Panc1 (cell line): ENCODE measurements at regions not wholly inside any gene's neighbourhood (a gene's known extent, or its start where the extent isn't known, plus 50 kb on each side); places are given as distances from the start of the nearest gene placed in this dataset.
A peak's percentile ranks its signal among the peaks of the same experiment; 100 is the strongest.

Experiments
- ATAC-seq: fragments of 200-7000 bp; cut with Tn5 transposase; 2 replicates; pipeline ENCODE4 v1.9.1; 2020; ENCODE audit warnings: mild to moderate bottlenecking, moderate library complexity
- BruUV-seq: library from RNA; stranded (reverse); fragments of 400-500 nt; replicated peaks from 2 replicates; lab custom pipeline; 2021; lab: Mats Ljungman, UMichigan
- CTCF ChIA-PET: fragments of 300-600 bp; sonication (Branson Sonifier 250); formaldehyde crosslinking; loops from one replicate; lab custom pipeline; 2022; ENCODE audit warnings: antibody characterized with exemption; lab: Charles Lee
- POLR2A ChIA-PET: fragments of 300-600 bp; sonication (Branson Sonifier 250); formaldehyde crosslinking; loops from one replicate; lab custom pipeline; 2022; ENCODE audit warnings: antibody characterized with exemption; lab: Charles Lee
- DNase-seq: peaks from one replicate; pipeline ENCODE4 v3.0.0-alpha.2; 2010; ENCODE audit warnings: low read depth, low spot score
- H3K27ac ChIP-seq: 2 replicates; pipeline ENCODE4 v1.5.1; 2011; ENCODE audit warnings: mild to moderate bottlenecking, low read length, inconsistent platforms
- H3K27me3 ChIP-seq: fragments of 200-500 bp; sonication (Bioruptor generic); 2 replicates; pipeline ENCODE4 v1.6.0; 2014; ENCODE audit warnings: low read length, inconsistent platforms; ENCODE audit not compliant: control insufficient read depth, insufficient read depth
- H3K36me3 ChIP-seq: fragments of 200-500 bp; sonication (Bioruptor generic); 2 replicates; pipeline ENCODE4 v1.5.1; 2014; ENCODE audit warnings: inconsistent platforms, mild to moderate bottlenecking, low read length, moderate library complexity; ENCODE audit not compliant: control insufficient read depth, insufficient read depth
- H3K4me1 ChIP-seq: 2 replicates; pipeline ENCODE4 v1.5.1; 2011; ENCODE audit warnings: inconsistent platforms, mild to moderate bottlenecking, low read length, moderate library complexity; ENCODE audit not compliant: control insufficient read depth, insufficient read depth
- H3K4me3 ChIP-seq, 2 experiments: 2 replicates each; pipeline ENCODE4 v1.5.1; 2011 to 2012; ENCODE audit warnings: low read depth in 2 of 2, low read length in 2 of 2, mild to moderate bottlenecking in 2 of 2, inconsistent platforms in 1 of 2, moderate library complexity in 1 of 2
- H3K9me3 ChIP-seq: fragments of 200-500 bp; sonication (Bioruptor generic); 2 replicates; pipeline ENCODE4 v1.5.1; 2014; ENCODE audit warnings: low read depth, mild to moderate bottlenecking, inconsistent platforms, low read length, moderate library complexity; ENCODE audit not compliant: control insufficient read depth, insufficient read depth
- POLR2AphosphoS5 ChIP-seq: IDR thresholded peaks from 2 replicates; pipeline ENCODE4 v1.6.1; 2012; ENCODE audit warnings: mild to moderate bottlenecking, low read depth, low read length, moderate library complexity
- SIN3A ChIP-seq: IDR thresholded peaks from 2 replicates; pipeline ENCODE4 v1.6.1; 2012; ENCODE audit warnings: low read depth, mild to moderate bottlenecking, low read length, moderate library complexity, borderline replicate concordance; ENCODE audit not compliant: insufficient read depth
- TCF7L2 ChIP-seq: IDR thresholded peaks from 2 replicates; pipeline ENCODE4 v1.6.1; 2011; ENCODE audit warnings: mild to moderate bottlenecking, low read depth, low read length, inconsistent platforms
- in situ Hi-C: cut with HindIII; loops from 2 replicates; pipeline ENCODE4 v1.10.0; 2016; ENCODE audit warnings: low sequenced_read_pairs, low pct_unique_long_range_greater_than_20kb
- intact Hi-C: fragments of 100-400 bp; cut with micrococcal nuclease; formaldehyde crosslinking; loops from one replicate; pipeline ENCODE4 v1.10.0; 2022; ENCODE audit not compliant: unreplicated experiment
- TF ChIP-seq, protein P1 (sequence below): fragments of 450-650 bp; IDR thresholded peaks from 2 replicates; pipeline ENCODE4 v1.5.1; 2017; ENCODE audit warnings: mild to moderate bottlenecking
- TF ChIP-seq, protein P2 (sequence below), 2 experiments: IDR thresholded peaks; 2 replicates each; pipeline ENCODE4 v1.6.1; 2011 to 2012; ENCODE audit warnings: low read depth in 2 of 2, control low read depth in 1 of 2, low read length in 1 of 2, mild to moderate bottlenecking in 1 of 2, moderate library complexity in 1 of 2; ENCODE audit not compliant: insufficient read depth in 1 of 2

DNA sequence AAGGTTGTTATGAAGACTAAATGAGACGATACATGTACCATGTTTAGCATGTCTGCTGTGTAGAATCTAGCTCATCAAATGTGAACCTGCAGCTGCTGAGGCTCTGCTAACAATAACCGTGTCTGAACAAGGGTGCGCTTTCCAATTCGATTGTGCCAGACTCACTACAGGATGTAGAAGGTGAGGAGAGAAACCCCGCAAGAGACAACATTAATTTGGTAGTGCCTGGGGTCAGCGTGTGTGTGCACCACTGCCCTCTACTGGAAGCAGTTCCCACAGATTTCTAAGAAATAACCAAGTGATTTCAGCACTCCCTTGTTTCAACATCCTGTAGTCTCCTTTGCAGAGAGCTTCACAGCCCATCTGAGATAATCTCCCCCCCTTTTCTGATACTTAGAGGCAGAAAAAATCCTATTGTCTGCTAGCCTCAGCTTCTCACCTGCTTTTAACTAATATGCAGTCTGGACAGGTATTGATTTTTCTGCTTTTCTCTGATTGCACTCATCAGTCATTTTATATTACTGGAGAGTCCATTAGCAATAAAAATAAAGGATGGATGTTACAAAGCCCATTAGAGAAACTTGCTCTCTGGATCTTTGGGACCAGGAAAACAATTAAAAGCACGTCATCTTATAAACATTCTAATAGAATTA, 96.7 kb upstream of the BACH2 start:
- Histone ChIP-seq H3K36me3 (no peaks in the 10 kb centered on the region), H3K4me3 (no peak overlapping the region), H3K27me3 (no peaks in the 10 kb centered on the region), H3K27ac (no peak overlapping the region), H3K9me3 (no peaks in the 10 kb centered on the region), H3K4me1 (no peaks in the 10 kb centered on the region; the same call in 1 of the 2 replicates)
- intact Hi-C loops (loop anchor here (2.0 to 10.0 kb wide), 2 partner anchors 107 to 449 kb away; no protein-coding TSS in a partner anchor), in situ Hi-C loops (no loop called here)
- ChIA-PET CTCF (interaction anchor here (1.1 to 1.4 kb wide), 2 partner anchors 453 kb away, joined by 4 to 5 read pairs; no protein-coding TSS in a partner anchor), POLR2A (no interaction called here)
- ATAC-seq, result peak; percentile 78
- TF ChIP-seq POLR2AphosphoS5, result no peak
- TF ChIP-seq, protein P1, sequence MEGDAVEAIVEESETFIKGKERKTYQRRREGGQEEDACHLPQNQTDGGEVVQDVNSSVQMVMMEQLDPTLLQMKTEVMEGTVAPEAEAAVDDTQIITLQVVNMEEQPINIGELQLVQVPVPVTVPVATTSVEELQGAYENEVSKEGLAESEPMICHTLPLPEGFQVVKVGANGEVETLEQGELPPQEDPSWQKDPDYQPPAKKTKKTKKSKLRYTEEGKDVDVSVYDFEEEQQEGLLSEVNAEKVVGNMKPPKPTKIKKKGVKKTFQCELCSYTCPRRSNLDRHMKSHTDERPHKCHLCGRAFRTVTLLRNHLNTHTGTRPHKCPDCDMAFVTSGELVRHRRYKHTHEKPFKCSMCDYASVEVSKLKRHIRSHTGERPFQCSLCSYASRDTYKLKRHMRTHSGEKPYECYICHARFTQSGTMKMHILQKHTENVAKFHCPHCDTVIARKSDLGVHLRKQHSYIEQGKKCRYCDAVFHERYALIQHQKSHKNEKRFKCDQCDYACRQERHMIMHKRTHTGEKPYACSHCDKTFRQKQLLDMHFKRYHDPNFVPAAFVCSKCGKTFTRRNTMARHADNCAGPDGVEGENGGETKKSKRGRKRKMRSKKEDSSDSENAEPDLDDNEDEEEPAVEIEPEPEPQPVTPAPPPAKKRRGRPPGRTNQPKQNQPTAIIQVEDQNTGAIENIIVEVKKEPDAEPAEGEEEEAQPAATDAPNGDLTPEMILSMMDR, result peak; percentile 90
- no peak for DNase-seq
- no TSS peak for BruUV-seq

DNA sequence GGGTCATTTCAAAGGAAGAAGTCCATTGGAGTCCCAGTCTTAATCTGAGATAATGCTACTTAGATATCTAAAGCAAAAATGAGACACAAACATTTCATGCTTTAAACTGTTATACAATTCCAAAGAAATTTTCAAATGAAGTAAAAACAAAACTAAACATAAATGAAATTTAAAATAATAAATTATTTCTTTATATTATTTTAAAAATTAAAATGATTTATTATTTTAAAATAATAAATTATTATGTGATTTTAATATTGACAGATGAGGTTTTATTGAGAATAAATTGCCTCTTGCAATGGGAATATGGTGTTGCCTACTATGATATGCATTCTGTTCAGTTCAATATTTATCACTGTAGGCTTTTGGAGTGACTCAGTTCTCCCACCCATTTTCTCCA, 93.7 kb upstream of the BACH2 start:
- no peak for TF ChIP-seq TCF7L2
- no peak for TF ChIP-seq POLR2AphosphoS5
- TF ChIP-seq, protein P2, sequence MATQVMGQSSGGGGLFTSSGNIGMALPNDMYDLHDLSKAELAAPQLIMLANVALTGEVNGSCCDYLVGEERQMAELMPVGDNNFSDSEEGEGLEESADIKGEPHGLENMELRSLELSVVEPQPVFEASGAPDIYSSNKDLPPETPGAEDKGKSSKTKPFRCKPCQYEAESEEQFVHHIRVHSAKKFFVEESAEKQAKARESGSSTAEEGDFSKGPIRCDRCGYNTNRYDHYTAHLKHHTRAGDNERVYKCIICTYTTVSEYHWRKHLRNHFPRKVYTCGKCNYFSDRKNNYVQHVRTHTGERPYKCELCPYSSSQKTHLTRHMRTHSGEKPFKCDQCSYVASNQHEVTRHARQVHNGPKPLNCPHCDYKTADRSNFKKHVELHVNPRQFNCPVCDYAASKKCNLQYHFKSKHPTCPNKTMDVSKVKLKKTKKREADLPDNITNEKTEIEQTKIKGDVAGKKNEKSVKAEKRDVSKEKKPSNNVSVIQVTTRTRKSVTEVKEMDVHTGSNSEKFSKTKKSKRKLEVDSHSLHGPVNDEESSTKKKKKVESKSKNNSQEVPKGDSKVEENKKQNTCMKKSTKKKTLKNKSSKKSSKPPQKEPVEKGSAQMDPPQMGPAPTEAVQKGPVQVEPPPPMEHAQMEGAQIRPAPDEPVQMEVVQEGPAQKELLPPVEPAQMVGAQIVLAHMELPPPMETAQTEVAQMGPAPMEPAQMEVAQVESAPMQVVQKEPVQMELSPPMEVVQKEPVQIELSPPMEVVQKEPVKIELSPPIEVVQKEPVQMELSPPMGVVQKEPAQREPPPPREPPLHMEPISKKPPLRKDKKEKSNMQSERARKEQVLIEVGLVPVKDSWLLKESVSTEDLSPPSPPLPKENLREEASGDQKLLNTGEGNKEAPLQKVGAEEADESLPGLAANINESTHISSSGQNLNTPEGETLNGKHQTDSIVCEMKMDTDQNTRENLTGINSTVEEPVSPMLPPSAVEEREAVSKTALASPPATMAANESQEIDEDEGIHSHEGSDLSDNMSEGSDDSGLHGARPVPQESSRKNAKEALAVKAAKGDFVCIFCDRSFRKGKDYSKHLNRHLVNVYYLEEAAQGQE (IDR thresholded peaks at IDR 0.05; ENCODE audit: insufficient read depth in 1 of 2, low read depth in 2 of 2, low read length in 1 of 2), result no peak
- no peak for TF ChIP-seq SIN3A
- TF ChIP-seq, protein P1, result no peak
- no peak for ATAC-seq
- in situ Hi-C loops, result no loop called here

More for the DNA sequence above, 93.7 kb upstream of the BACH2 start:
- no TSS peak for BruUV-seq
- POLR2A ChIA-PET, result no interaction called here
- Histone ChIP-seq H3K27ac (no peak overlapping the region), H3K4me3 (no peak overlapping the region), H3K9me3 (no peaks in the 10 kb centered on the region), H3K36me3 (no peaks in the 10 kb centered on the region; the same call in 1 of the 2 replicates), H3K27me3 (no peaks in the 10 kb centered on the region), H3K4me1 (no peaks in the 10 kb centered on the region)
- CTCF ChIA-PET, result no interaction called here
- intact Hi-C loops, result loop anchor here (10.0 kb wide), 1 partner anchor 446 kb away; no protein-coding TSS in a partner anchor
- DNase-seq, result no peak
